HG02588 (cell line): ENCODE measurements at regions not wholly inside any gene's neighbourhood (a gene's known extent, or its start where the extent isn't known, plus 50 kb on each side); places are given as distances from the start of the nearest gene placed in this dataset.
"Not testable (repeated sequence)": the region's sequence is repeated elsewhere in the genome, so short reads cannot be mapped to it uniquely, and the experiment has no call there.

Experiments used
- ATAC-seq: cut with Tn5 transposase; IDR thresholded peaks from one replicate; pipeline ENCODE4 v1.9.1; 2021; ENCODE audit warnings: mild to moderate bottlenecking, moderate library complexity; ENCODE audit not compliant: unreplicated experiment

GRCh38 chr14:66315548-66315947 is 170.6 kb upstream of the CCDC196 start:
- no peak for ATAC-seq

GRCh38 chr14:66322564-66322963 is 163.6 kb upstream of the CCDC196 start:
- ATAC-seq, result no peak

GRCh38 chr14:66330228-66330627 is 155.9 kb upstream of the CCDC196 start:
- ATAC-seq, result no peak

- no peak for ATAC-seq
Measured at GRCh38 chr14:66330916-66331315, 155.3 kb upstream of the CCDC196 start.

GRCh38 chr14:66333293-66333692 is 152.9 kb upstream of the CCDC196 start:
- ATAC-seq, result not testable (repeated sequence)

- no peak for ATAC-seq
Measured at GRCh38 chr14:66341239-66341638, 144.9 kb upstream of the CCDC196 start.

- ATAC-seq, result no peak
Measured at GRCh38 chr14:66345986-66346385, 140.2 kb upstream of the CCDC196 start.

- ATAC-seq, result no peak
Measured at GRCh38 chr14:66351310-66351709, 134.9 kb upstream of the CCDC196 start.

- ATAC-seq, result no peak
Measured at GRCh38 chr14:66359500-66359899, 126.7 kb upstream of the CCDC196 start.

GRCh38 chr14:66360366-66360926 is 125.7 kb upstream of the CCDC196 start:
- ATAC-seq, result no peak

- ATAC-seq, result no peak
Measured at GRCh38 chr14:66361013-66361412, 125.2 kb upstream of the CCDC196 start.

- no peak for ATAC-seq
Measured at GRCh38 chr14:66365388-66365787, 120.8 kb upstream of the CCDC196 start.

- no peak for ATAC-seq
Measured at GRCh38 chr14:66369157-66369697, 116.9 kb upstream of the CCDC196 start.

GRCh38 chr14:66371776-66372175 is 114.4 kb upstream of the CCDC196 start:
- ATAC-seq, result no peak

GRCh38 chr14:66375046-66375964 is 110.9 kb upstream of the CCDC196 start:
- no peak for ATAC-seq

GRCh38 chr14:66377574-66377973 is 108.6 kb upstream of the CCDC196 start:
- no peak for ATAC-seq

- ATAC-seq, result no peak
Measured at GRCh38 chr14:66378712-66379505, 107.3 kb upstream of the CCDC196 start.

- no peak for ATAC-seq
Measured at GRCh38 chr14:66380143-66380542, 106.0 kb upstream of the CCDC196 start.

GRCh38 chr14:66381755-66382154 is 104.4 kb upstream of the CCDC196 start:
- ATAC-seq, result no peak

- no peak for ATAC-seq
Measured at GRCh38 chr14:66383257-66383656, 102.9 kb upstream of the CCDC196 start.

GRCh38 chr14:66383771-66384170 is 102.4 kb upstream of the CCDC196 start:
- ATAC-seq, result no peak
